ENCODE measurements at regions not wholly inside any gene's neighbourhood (a gene's known extent, or its start where the extent isn't known, plus 50 kb on each side); places are given as distances from the start of the nearest gene placed in this dataset.

DNA sequence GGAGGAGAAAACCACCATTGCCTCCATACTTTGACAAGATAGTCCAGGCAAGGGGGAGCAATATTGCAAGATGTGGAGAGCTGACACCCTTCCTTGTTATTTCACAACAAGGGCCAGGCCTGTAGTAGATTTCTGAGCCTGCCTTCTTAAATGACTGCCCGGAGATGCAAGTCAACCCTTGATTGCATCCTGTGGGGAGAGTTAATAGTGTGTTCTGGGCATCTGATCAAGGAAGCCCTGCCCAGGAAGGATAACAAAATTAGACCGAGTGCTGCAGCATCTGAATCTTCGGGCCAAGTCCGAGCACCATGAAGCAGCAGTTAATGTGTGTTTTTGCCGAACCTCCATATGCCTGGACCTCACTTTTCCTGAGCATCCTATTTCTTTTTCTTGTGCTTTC, 382.3 kb downstream of the PRDM2 start:
- Histone ChIP-seq H2BK120ac (ENCODE audit: low read depth, low read length) (no peak overlapping the region), H2BK15ac (ENCODE audit: low read length) (no peak overlapping the region), H2AK5ac (ENCODE audit: low read depth, low read length) (no peak overlapping the region), H3K4me2 (ENCODE audit: insufficient read depth, low read length, poor library complexity, severe bottlenecking) (no peak overlapping the region), H3K36me3 (replicated peaks in 1 of 2; ENCODE audit: control insufficient read depth in 2 of 2, insufficient read depth in 2 of 2, low read length in 2 of 2) (no peaks in the 10 kb centered on the region), H3K18ac (ENCODE audit: low read length) (no peak overlapping the region), H3K4me3 (ENCODE audit: low read length in 2 of 2) (no peak overlapping the region), H3K9me3 (replicated peaks in 1 of 2; ENCODE audit: control insufficient read depth in 2 of 2, insufficient read depth in 1 of 2, low read depth in 1 of 2, low read length in 2 of 2) (no peaks in the 10 kb centered on the region), H2AFZ (ENCODE audit: low read length) (no peak overlapping the region), H3K27me3 (ENCODE audit: control insufficient read depth in 3 of 3, insufficient read depth in 3 of 3, low read depth in 1 of 3, low read length in 3 of 3) (peaks cover 0 to 3% (median 0%) of the 10 kb centered on the region in 3 experiments), H3K27ac (replicated peaks; ENCODE audit: low read length) (no peak overlapping the region), H3K79me1 (ENCODE audit: low read depth, low read length) (no peaks in the 10 kb centered on the region), H4K91ac (ENCODE audit: low read depth, low read length, poor library complexity) (no peak overlapping the region), H4K8ac (ENCODE audit: low read depth, low read length) (no peak overlapping the region), H3K23ac (ENCODE audit: low read depth, low read length, poor library complexity) (no peak overlapping the region), H2BK5ac (ENCODE audit: low read length) (no peak overlapping the region), H3K14ac (ENCODE audit: low read length) (no peak overlapping the region), H3K4ac (ENCODE audit: low read length) (no peak overlapping the region), H2BK12ac (ENCODE audit: low read length) (no peak overlapping the region), H3K4me1 (ENCODE audit: control insufficient read depth in 2 of 2, insufficient read depth in 1 of 2, low read depth in 1 of 2, low read length in 2 of 2) (no peaks in the 10 kb centered on the region), H3K9ac (ENCODE audit: low read depth, low read length, poor library complexity) (no peak overlapping the region)
- no peak for DNase-seq (ENCODE audit: low spot score)
- WGBS, 2 donors (ENCODE audit: extremely low coverage in 2 of 2, insufficient read length in 2 of 2, insufficient replicate concordance in 1 of 2): no CpG with 5 or more reads among the region's 5 CpGs

DNA sequence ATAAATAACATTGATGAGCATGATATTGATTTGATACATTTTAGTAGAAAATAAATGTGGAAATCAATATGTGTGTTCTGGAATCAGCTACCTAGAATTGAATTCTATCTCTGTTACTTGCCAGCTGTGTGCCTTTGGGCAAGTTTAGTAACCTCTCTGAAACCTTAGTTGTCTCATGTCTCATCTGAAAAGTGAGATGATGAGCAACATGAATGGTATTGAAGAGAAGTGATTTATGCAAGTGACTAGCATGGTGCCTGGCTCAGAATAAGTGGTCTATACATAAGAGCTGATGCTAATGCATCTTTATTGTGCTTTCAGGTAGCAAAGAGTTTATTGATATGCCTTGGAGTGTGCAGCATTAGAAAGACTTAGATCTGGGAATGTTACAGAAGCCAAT, 383.3 kb downstream of the PRDM2 start:
- Histone ChIP-seq H3K9ac (ENCODE audit: low read depth, low read length, poor library complexity) (no peak overlapping the region), H2BK12ac (ENCODE audit: low read length) (no peak overlapping the region), H3K4me2 (ENCODE audit: insufficient read depth, low read length, poor library complexity, severe bottlenecking) (no peak overlapping the region), H3K27ac (replicated peaks; ENCODE audit: low read length) (no peak overlapping the region), H2BK5ac (ENCODE audit: low read length) (no peak overlapping the region), H3K23ac (ENCODE audit: low read depth, low read length, poor library complexity) (no peak overlapping the region), H4K91ac (ENCODE audit: low read depth, low read length, poor library complexity) (no peak overlapping the region), H3K4ac (ENCODE audit: low read length) (no peak overlapping the region), H2AK5ac (ENCODE audit: low read depth, low read length) (no peak overlapping the region), H2BK120ac (ENCODE audit: low read depth, low read length) (no peak overlapping the region), H2BK15ac (ENCODE audit: low read length) (no peak overlapping the region), H4K8ac (ENCODE audit: low read depth, low read length) (no peak overlapping the region), H2AFZ (ENCODE audit: low read length) (no peak overlapping the region), H3K36me3 (replicated peaks in 1 of 2; ENCODE audit: control insufficient read depth in 2 of 2, insufficient read depth in 2 of 2, low read length in 2 of 2) (no peaks in the 10 kb centered on the region), H3K4me1 (ENCODE audit: control insufficient read depth in 2 of 2, insufficient read depth in 1 of 2, low read depth in 1 of 2, low read length in 2 of 2) (no peaks in the 10 kb centered on the region), H3K18ac (ENCODE audit: low read length) (no peak overlapping the region), H3K14ac (ENCODE audit: low read length) (no peak overlapping the region), H3K4me3 (ENCODE audit: low read length in 2 of 2) (no peak overlapping the region), H3K9me3 (replicated peaks in 1 of 2; ENCODE audit: control insufficient read depth in 2 of 2, insufficient read depth in 1 of 2, low read depth in 1 of 2, low read length in 2 of 2) (no peaks in the 10 kb centered on the region), H3K79me1 (ENCODE audit: low read depth, low read length) (no peaks in the 10 kb centered on the region), H3K27me3 (ENCODE audit: control insufficient read depth in 3 of 3, insufficient read depth in 3 of 3, low read depth in 1 of 3, low read length in 3 of 3) (peaks cover 0 to 3% (median 0%) of the 10 kb centered on the region in 3 experiments)
- DNase-seq (ENCODE audit: low spot score): no peak

DNA sequence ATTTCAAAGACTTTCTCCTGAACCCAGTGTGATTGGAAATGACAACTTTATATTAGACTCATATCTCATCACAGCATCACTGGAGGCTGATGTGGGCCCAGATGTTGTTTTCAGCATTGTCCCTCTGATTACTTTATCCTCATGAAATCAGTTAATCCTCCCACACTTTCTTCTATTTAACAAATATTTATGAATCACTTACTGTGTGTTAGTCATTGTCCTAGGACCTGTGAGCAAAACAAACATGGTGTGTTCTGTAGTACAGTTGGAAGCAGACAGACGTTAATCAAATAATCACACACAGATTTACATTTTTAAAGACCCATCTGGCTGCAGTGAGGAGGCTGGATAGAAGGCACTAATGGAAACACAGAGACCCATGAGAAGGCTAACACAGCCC, 383.7 kb downstream of the PRDM2 start:
- Histone ChIP-seq H3K18ac (ENCODE audit: low read length) (no peak overlapping the region), H3K4me2 (ENCODE audit: insufficient read depth, low read length, poor library complexity, severe bottlenecking) (no peak overlapping the region), H2AFZ (ENCODE audit: low read length) (no peak overlapping the region), H3K14ac (ENCODE audit: low read length) (no peak overlapping the region), H3K9ac (ENCODE audit: low read depth, low read length, poor library complexity) (no peak overlapping the region), H3K4me1 (ENCODE audit: control insufficient read depth in 2 of 2, insufficient read depth in 1 of 2, low read depth in 1 of 2, low read length in 2 of 2) (no peaks in the 10 kb centered on the region), H3K23ac (ENCODE audit: low read depth, low read length, poor library complexity) (no peak overlapping the region), H2AK5ac (ENCODE audit: low read depth, low read length) (no peak overlapping the region), H4K8ac (ENCODE audit: low read depth, low read length) (no peak overlapping the region), H2BK120ac (ENCODE audit: low read depth, low read length) (no peak overlapping the region), H3K36me3 (replicated peaks in 1 of 2; ENCODE audit: control insufficient read depth in 2 of 2, insufficient read depth in 2 of 2, low read length in 2 of 2) (no peaks in the 10 kb centered on the region), H2BK12ac (ENCODE audit: low read length) (no peak overlapping the region), H3K27me3 (ENCODE audit: control insufficient read depth in 3 of 3, insufficient read depth in 3 of 3, low read depth in 1 of 3, low read length in 3 of 3) (peaks cover 0 to 3% (median 0%) of the 10 kb centered on the region in 3 experiments), H2BK5ac (ENCODE audit: low read length) (no peak overlapping the region), H3K4ac (ENCODE audit: low read length) (no peak overlapping the region), H3K27ac (replicated peaks; ENCODE audit: low read length) (no peak overlapping the region), H2BK15ac (ENCODE audit: low read length) (no peak overlapping the region), H3K4me3 (ENCODE audit: low read length in 2 of 2) (no peak overlapping the region), H4K91ac (ENCODE audit: low read depth, low read length, poor library complexity) (no peak overlapping the region), H3K9me3 (replicated peaks in 1 of 2; ENCODE audit: control insufficient read depth in 2 of 2, insufficient read depth in 1 of 2, low read depth in 1 of 2, low read length in 2 of 2) (no peaks in the 10 kb centered on the region), H3K79me1 (ENCODE audit: low read depth, low read length) (no peaks in the 10 kb centered on the region)
- no peak for DNase-seq (ENCODE audit: low spot score)
- no CpG with 5 or more reads among the region's 1 CpG for WGBS, 2 donors (ENCODE audit: extremely low coverage in 2 of 2, insufficient read length in 2 of 2, insufficient replicate concordance in 1 of 2)

DNA sequence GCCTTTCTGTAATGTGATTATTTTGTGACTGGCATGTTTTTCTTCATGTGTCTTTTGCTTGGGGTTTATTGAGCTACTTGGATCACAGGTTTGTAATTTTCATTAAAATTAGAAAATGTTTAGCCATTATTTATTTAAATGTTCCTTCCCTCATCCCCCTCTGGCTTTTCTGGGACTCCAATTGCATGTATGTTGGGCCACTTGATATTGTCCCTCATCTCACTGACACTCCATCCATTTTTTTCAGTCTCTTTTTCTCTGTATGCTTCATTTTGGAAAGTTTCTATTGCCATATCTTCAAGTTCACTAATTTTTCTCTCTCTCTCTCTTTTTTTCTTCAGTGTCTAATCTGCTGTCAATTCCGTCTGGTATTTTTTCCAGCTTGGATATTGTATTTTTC, 390.1 kb downstream of the PRDM2 start:
- Histone ChIP-seq H3K27me3 (ENCODE audit: control insufficient read depth in 3 of 3, insufficient read depth in 3 of 3, low read depth in 1 of 3, low read length in 3 of 3) (no peaks in the 10 kb centered on the region), H3K4me2 (ENCODE audit: insufficient read depth, low read length, poor library complexity, severe bottlenecking) (no peak overlapping the region), H3K4ac (ENCODE audit: low read length) (no peak overlapping the region), H3K9me3 (replicated peaks in 1 of 2; ENCODE audit: control insufficient read depth in 2 of 2, insufficient read depth in 1 of 2, low read depth in 1 of 2, low read length in 2 of 2) (peaks cover 0 to 2% of the 10 kb centered on the region in 2 donors), H2BK120ac (ENCODE audit: low read depth, low read length) (no peak overlapping the region), H3K4me3 (ENCODE audit: low read length in 2 of 2) (no peak overlapping the region), H2AK5ac (ENCODE audit: low read depth, low read length) (no peak overlapping the region), H4K8ac (ENCODE audit: low read depth, low read length) (no peak overlapping the region), H3K36me3 (replicated peaks in 1 of 2; ENCODE audit: control insufficient read depth in 2 of 2, insufficient read depth in 2 of 2, low read length in 2 of 2) (no peaks in the 10 kb centered on the region), H2BK12ac (ENCODE audit: low read length) (no peak overlapping the region), H2AFZ (ENCODE audit: low read length) (no peak overlapping the region), H2BK15ac (ENCODE audit: low read length) (no peak overlapping the region), H4K91ac (ENCODE audit: low read depth, low read length, poor library complexity) (no peak overlapping the region), H3K9ac (ENCODE audit: low read depth, low read length, poor library complexity) (no peak overlapping the region), H3K18ac (ENCODE audit: low read length) (no peak overlapping the region), H3K14ac (ENCODE audit: low read length) (no peak overlapping the region), H3K4me1 (ENCODE audit: control insufficient read depth in 2 of 2, insufficient read depth in 1 of 2, low read depth in 1 of 2, low read length in 2 of 2) (no peaks in the 10 kb centered on the region), H3K79me1 (ENCODE audit: low read depth, low read length) (no peaks in the 10 kb centered on the region), H3K23ac (ENCODE audit: low read depth, low read length, poor library complexity) (no peak overlapping the region), H2BK5ac (ENCODE audit: low read length) (no peak overlapping the region), H3K27ac (replicated peaks; ENCODE audit: low read length) (no peak overlapping the region)
- WGBS, 2 donors (ENCODE audit: extremely low coverage in 2 of 2, insufficient read length in 2 of 2, insufficient replicate concordance in 1 of 2): no CpG with 5 or more reads among the region's 1 CpG
- DNase-seq (ENCODE audit: low spot score): no peak
